ENCODE measurements at regions not wholly inside any gene's neighbourhood (a gene's known extent, or its start where the extent isn't known, plus 50 kb on each side); places are given as distances from the start of the nearest gene placed in this dataset.
"Not testable (repeated sequence)": the region's sequence is repeated elsewhere in the genome, so short reads cannot be mapped to it uniquely, and the experiment has no call there.

DNA sequence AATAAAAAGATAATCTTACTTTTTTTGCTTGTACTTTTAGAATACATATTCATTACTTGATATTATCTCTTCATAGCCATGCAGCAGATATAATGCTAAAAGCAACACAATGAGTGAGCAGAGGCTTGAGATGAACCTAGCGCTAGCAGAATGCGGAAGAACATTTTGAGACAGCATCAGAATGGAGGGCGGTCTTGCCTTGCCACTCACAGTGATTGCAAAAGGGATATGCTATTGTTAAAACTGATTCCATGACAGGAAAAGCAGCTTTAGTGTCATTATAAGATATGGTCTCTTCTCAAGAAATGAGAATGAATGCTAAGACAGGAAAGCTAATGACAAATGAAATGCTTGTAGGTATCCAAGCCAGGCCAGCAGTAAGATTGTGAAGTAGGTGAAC lies 200.0 kb upstream of the GJE1 start:
- intact Hi-C loops (cut with DNase I; ENCODE audit: low total_unique reads) = no loop called here
- no peaks in the 10 kb centered on the region for H3K9me3 ChIP-seq

DNA sequence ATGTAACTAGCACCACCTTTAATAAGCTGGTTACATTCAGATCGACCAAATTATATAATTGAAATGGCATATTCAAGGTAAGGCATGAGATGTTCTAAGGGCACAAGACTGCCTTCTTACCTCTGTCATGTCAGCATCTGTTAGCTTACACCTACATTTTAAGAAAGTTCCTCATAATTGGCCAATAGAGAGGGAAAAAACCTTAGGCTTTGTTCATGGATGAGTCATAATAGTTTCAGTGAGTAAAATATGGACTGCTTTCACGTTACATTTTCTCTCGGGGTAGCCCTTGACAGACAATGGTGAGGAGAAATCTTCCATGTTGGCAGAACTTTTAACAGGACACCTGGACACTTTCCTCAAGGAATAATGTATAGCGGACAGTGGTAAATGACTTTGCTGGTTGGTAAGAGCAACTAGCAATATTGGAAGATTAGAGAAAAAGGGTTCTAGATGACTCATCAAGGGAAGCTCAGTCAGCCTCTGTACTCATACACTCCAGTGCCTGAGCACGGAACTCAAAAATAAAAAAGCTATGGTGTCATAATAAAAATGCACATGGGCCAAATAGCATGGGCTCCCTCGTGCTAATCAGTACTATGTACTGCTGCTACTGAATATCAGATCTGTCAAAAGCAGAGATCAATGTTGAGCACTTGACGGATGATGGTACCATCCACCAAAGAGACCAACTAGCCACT lies 206.4 kb upstream of the GJE1 start:
- in situ Hi-C loops (cut with MboI; ENCODE audit: low sequenced_read_pairs in 4 of 4); H3K4me1 ChIP-seq; intact Hi-C loops (cut with DNase I; ENCODE audit: low total_unique reads); H3K27ac ChIP-seq; H3K4me3 ChIP-seq; H3K36me3 ChIP-seq; ATAC-seq; H3K9me3 ChIP-seq; DNase-seq; H3K27me3 ChIP-seq: not testable (repeated sequence)

More for the DNA sequence above, 200.0 kb upstream of the GJE1 start:
- no peaks in the 10 kb centered on the region for H3K36me3 ChIP-seq
- TF ChIP-seq POLR2A (IDR thresholded peaks at IDR 0.05) = no peak
- TF ChIP-seq, protein P1, sequence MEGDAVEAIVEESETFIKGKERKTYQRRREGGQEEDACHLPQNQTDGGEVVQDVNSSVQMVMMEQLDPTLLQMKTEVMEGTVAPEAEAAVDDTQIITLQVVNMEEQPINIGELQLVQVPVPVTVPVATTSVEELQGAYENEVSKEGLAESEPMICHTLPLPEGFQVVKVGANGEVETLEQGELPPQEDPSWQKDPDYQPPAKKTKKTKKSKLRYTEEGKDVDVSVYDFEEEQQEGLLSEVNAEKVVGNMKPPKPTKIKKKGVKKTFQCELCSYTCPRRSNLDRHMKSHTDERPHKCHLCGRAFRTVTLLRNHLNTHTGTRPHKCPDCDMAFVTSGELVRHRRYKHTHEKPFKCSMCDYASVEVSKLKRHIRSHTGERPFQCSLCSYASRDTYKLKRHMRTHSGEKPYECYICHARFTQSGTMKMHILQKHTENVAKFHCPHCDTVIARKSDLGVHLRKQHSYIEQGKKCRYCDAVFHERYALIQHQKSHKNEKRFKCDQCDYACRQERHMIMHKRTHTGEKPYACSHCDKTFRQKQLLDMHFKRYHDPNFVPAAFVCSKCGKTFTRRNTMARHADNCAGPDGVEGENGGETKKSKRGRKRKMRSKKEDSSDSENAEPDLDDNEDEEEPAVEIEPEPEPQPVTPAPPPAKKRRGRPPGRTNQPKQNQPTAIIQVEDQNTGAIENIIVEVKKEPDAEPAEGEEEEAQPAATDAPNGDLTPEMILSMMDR (IDR thresholded peaks at IDR 0.05 in 4 of 5, conservative IDR thresholded peaks at IDR 0.05 in 1 of 5) = no peak
- no peak overlapping the region for H3K27ac ChIP-seq
- in situ Hi-C loops (cut with MboI; ENCODE audit: low sequenced_read_pairs in 4 of 4) = no loop called here
- DNase-seq (no peak), ATAC-seq (no peak)
- no peaks in the 10 kb centered on the region for H3K27me3 ChIP-seq
- H3K4me3 ChIP-seq = no peak overlapping the region
- no peaks in the 10 kb centered on the region for H3K4me1 ChIP-seq

DNA sequence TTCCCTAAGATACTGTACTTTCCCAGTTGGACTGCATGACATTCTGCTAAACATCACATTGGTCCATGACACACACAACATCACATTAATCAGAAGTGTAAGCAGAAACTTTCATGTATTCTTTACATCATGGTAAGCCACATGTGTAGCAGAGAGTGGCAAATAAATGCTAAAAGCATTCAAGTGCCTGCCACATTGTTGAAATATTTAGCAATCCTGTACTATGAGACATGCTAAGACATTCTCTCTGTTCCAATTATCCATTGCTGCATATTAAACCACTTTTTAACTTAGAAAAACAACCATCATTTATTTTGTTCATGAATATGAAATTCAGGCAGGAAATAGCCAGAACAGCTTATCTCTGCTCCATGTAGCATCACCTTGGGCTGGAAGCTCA lies 207.7 kb upstream of the GJE1 start:
- no peaks in the 10 kb centered on the region for H3K9me3 ChIP-seq
- no peaks in the 10 kb centered on the region for H3K27me3 ChIP-seq
- in situ Hi-C loops (cut with MboI; ENCODE audit: low sequenced_read_pairs in 4 of 4) (no loop called here), intact Hi-C loops (cut with DNase I; ENCODE audit: low total_unique reads) (no loop called here)
- DNase-seq (no peak), ATAC-seq (no peak)
- no peak overlapping the region for H3K27ac ChIP-seq
- H3K4me1 ChIP-seq = no peaks in the 10 kb centered on the region
- TF ChIP-seq, protein P1 (IDR thresholded peaks at IDR 0.05 in 4 of 5, conservative IDR thresholded peaks at IDR 0.05 in 1 of 5) = no peak
- no peak for TF ChIP-seq POLR2A (IDR thresholded peaks at IDR 0.05)
- H3K4me3 ChIP-seq = no peak overlapping the region
- H3K36me3 ChIP-seq = no peaks in the 10 kb centered on the region

DNA sequence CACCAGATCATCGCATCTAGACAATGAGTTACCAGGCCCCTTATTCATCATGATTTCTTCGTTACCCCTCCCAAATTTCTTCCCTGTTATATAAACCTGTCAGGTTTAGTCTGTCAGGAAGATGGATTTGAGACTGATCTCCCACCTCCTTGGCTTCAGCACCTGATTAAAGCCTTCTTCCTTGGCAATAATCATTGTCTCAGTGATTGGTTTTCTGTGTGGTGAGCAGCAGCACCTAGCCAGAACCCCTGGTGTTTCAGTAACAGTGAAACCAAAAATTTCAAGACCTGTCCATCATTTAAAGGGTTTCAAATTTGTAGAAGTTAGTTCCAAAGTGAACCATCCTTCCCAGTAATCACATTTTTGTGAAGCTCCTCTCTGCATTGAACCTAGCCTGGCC lies 209.8 kb upstream of the GJE1 start:
- intact Hi-C loops (cut with DNase I; ENCODE audit: low total_unique reads) = no loop called here
- Histone ChIP-seq H3K4me3 (no peak overlapping the region), H3K27ac (no peak overlapping the region), H3K36me3 (no peaks in the 10 kb centered on the region), H3K4me1 (no peaks in the 10 kb centered on the region), H3K27me3 (no peaks in the 10 kb centered on the region), H3K9me3 (no peaks in the 10 kb centered on the region)
- DNase-seq = no peak
- no peak for ATAC-seq
- in situ Hi-C loops (cut with MboI; ENCODE audit: low sequenced_read_pairs in 4 of 4) = no loop called here
- TF ChIP-seq POLR2A (IDR thresholded peaks at IDR 0.05) = no peak
- TF ChIP-seq, protein P1 (IDR thresholded peaks at IDR 0.05 in 4 of 5, conservative IDR thresholded peaks at IDR 0.05 in 1 of 5) = no peak

DNA sequence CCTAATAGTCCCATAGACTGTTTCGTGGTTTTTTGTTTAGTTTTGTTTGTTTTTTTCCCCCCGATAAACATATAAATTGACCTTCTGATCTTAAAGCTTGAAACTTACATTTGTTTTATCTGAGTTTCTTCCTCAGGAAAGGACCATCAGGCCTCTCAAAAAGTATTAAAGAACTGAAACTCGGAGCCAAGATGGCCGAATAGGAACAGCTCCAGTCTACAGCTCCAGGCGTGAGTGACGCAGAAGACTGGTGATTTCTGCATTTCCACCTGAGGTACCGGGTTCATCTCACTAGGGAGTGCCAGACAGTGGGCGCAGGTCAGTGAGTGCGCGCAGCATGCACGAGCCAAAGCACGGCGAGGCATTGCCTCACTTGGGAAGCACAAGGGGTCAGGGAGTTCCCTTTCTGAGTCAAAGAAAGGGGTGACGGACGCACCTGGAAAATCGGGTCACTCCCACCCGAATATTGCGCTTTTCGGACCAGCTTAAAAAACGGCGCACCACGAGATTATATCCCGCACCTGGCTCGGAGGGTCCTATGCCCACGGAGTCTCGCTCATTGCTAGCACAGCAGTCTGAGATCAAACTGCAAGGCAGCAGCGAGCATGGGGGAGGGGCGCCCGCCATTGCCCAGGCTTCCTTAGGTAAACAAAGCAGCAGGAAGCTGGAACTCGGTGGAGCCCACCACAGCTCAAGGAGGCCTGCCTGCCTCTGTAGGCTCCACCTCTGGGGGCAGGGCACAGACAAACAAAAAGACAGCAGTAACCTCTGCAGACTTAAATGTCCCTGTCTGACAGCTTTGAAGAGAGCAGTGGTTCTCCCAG lies 215.8 kb upstream of the GJE1 start:
- ATAC-seq; H3K27me3 ChIP-seq; H3K4me3 ChIP-seq; DNase-seq; H3K36me3 ChIP-seq; in situ Hi-C loops (cut with MboI; ENCODE audit: low sequenced_read_pairs in 4 of 4); H3K4me1 ChIP-seq; H3K27ac ChIP-seq; H3K9me3 ChIP-seq; intact Hi-C loops (cut with DNase I; ENCODE audit: low total_unique reads): not testable (repeated sequence)
